HepG2 (cell line): ENCODE measurements at regions not wholly inside any gene's neighbourhood (a gene's known extent, or its start where the extent isn't known, plus 50 kb on each side); places are given as distances from the start of the nearest gene placed in this dataset.

ENCODE experiments used
- ATAC-seq: fragments of 200-7000 bp; cut with Tn5 transposase; 3 replicates; pipeline ENCODE4 v1.9.1; 2020; ENCODE audit warnings: mild to moderate bottlenecking, moderate library complexity
- BruUV-seq: library from RNA; stranded (reverse); fragments of 400-500 nt; replicated peaks from 2 replicates; lab custom pipeline; 2021; lab: Mats Ljungman, UMichigan
- CTCF ChIA-PET: fragments of 300-600 bp; formaldehyde crosslinking; extraction: SDS; loops from one replicate; lab custom pipeline; 2021; ENCODE audit warnings: low total read pairs, inconsistent platforms, low intra/inter-chr PET ratio; lab: Yijun Ruan, JAX
- POLR2A ChIA-PET: fragments of 350-600 bp; sonication (Branson Sonifier 250); formaldehyde crosslinking; loops from one replicate; lab custom pipeline; 2020; ENCODE audit warnings: antibody characterized with exemption, inconsistent platforms; lab: Yijun Ruan, JAX
- DNase-seq: peaks from one replicate; pipeline ENCODE4 v3.0.0-alpha.2; 2015; ENCODE audit warnings: low spot score
- FAIRE-seq: peaks from 3 replicates; lab custom pipeline; 2011; peaks lifted over from hg19 to GRCh38; lab: Jason Lieb, UNC
- H2AFZ ChIP-seq: one replicate; pipeline ENCODE4 v1.6.1; 2011; ENCODE audit warnings: low read length, inconsistent platforms
- H3K27ac ChIP-seq: fragments of 300-600 bp; 3 replicates; pipeline ENCODE4 v1.8.0; 2011; ENCODE audit warnings: mixed run types, mild to moderate bottlenecking, mixed read lengths, low read length, inconsistent platforms; ENCODE audit not compliant: insufficient read depth; ENCODE audit errors: extremely low read length
- H3K27me3 ChIP-seq, 2 experiments: fragments of 200-600 bp in 1 of 2; 2 replicates in 1 of 2; 3 replicates in 1 of 2; pipeline versions ENCODE4 v1.6.0 to v1.8.0; 2011; ENCODE audit warnings: low read length in 2 of 2, mild to moderate bottlenecking in 2 of 2, moderate library complexity in 2 of 2, inconsistent platforms in 1 of 2; ENCODE audit not compliant: insufficient read depth in 2 of 2, control insufficient read depth in 1 of 2
- H3K36me3 ChIP-seq, 2 experiments: fragments of 200-600 bp in 1 of 2; replicated peaks in 1 of 2; 2 replicates in 1 of 2; 3 replicates in 1 of 2; pipeline versions ENCODE4 v1.5.1 to v1.8.0; 2011; ENCODE audit warnings: low read length in 2 of 2, inconsistent platforms in 1 of 2; ENCODE audit not compliant: insufficient read depth in 2 of 2, control insufficient read depth in 1 of 2
- H3K4me1 ChIP-seq: 2 replicates; pipeline ENCODE4 v1.5.1; 2012; ENCODE audit warnings: low read length, inconsistent platforms; ENCODE audit not compliant: insufficient read depth
- H3K4me2 ChIP-seq: 2 replicates; pipeline ENCODE4 v1.6.0; 2011; ENCODE audit warnings: low read depth, low read length, inconsistent platforms
- H3K4me3 ChIP-seq, 3 experiments: fragments of 200-600 bp in 1 of 3; sonication (generic), shearing (Covaris generic) in 1 of 3; replicated peaks in 1 of 3; 2 replicates each; pipeline ENCODE4 v1.5.1; 2011 to 2016; ENCODE audit warnings: low read length in 3 of 3, inconsistent platforms in 2 of 3, low read depth in 2 of 3, mild to moderate bottlenecking in 2 of 3, control low read depth in 1 of 3, mixed read lengths in 1 of 3; ENCODE audit not compliant: insufficient read depth in 1 of 3
- H3K79me2 ChIP-seq: one replicate; pipeline ENCODE4 v1.6.1; 2011; ENCODE audit warnings: low read length, inconsistent platforms; ENCODE audit not compliant: insufficient read depth
- H3K9ac ChIP-seq: 2 replicates; pipeline ENCODE4 v1.6.0; 2011; ENCODE audit warnings: mild to moderate bottlenecking, low read depth, low read length, inconsistent platforms; ENCODE audit not compliant: insufficient read depth
- H3K9me3 ChIP-seq: 2 replicates; pipeline ENCODE4 v1.5.1; 2012; ENCODE audit warnings: mild to moderate bottlenecking, low read length
- H4K20me1 ChIP-seq: 2 replicates; pipeline ENCODE4 v1.6.0; 2011; ENCODE audit warnings: inconsistent platforms, mild to moderate bottlenecking, low read length, moderate library complexity; ENCODE audit not compliant: insufficient read depth
- FOSL2 ChIP-seq: sonication (generic); formaldehyde crosslinking; IDR thresholded peaks from 2 replicates; pipeline ENCODE4 v1.4.0; 2020; ENCODE audit warnings: missing genetic modification reagents
- IKZF4 ChIP-seq: sonication (generic); formaldehyde crosslinking; IDR thresholded peaks from 2 replicates; pipeline ENCODE4 v1.5.1; 2020; ENCODE audit warnings: borderline replicate concordance, mild to moderate bottlenecking, low read depth, missing genetic modification reagents; ENCODE audit errors: not compliant biosample characterization
- KLF11 ChIP-seq: IDR thresholded peaks from 2 replicates; pipeline ENCODE4 v1.6.1; 2016; ENCODE audit warnings: missing compliant biosample characterization
- NCOA5 ChIP-seq: sonication (generic); formaldehyde crosslinking; IDR thresholded peaks from 2 replicates; pipeline ENCODE4 v1.4.0; 2020; ENCODE audit warnings: missing genetic modification reagents
- PAX8 ChIP-seq: sonication (generic); formaldehyde crosslinking; IDR thresholded peaks from 2 replicates; pipeline ENCODE4 v1.8.0; 2022; ENCODE audit warnings: mild to moderate bottlenecking, missing genetic modification reagents, borderline replicate concordance
- SAP130 ChIP-seq: IDR thresholded peaks from 2 replicates; pipeline ENCODE4 v1.6.1; 2016; ENCODE audit warnings: low read depth
- THAP7 ChIP-seq: sonication (generic); formaldehyde crosslinking; IDR thresholded peaks from 2 replicates; pipeline ENCODE4 v1.8.1; 2023; ENCODE audit warnings: mild to moderate bottlenecking, missing genetic modification reagents
- TRAFD1 ChIP-seq: sonication (generic); formaldehyde crosslinking; IDR thresholded peaks from 2 replicates; pipeline ENCODE4 v1.5.1; 2020; ENCODE audit warnings: missing genetic modification reagents, mild to moderate bottlenecking, borderline replicate concordance
- ZGPAT ChIP-seq: IDR thresholded peaks from 2 replicates; pipeline ENCODE4 v1.6.1; 2016; ENCODE audit warnings: mild to moderate bottlenecking
- ZMYM4 ChIP-seq: sonication (generic); formaldehyde crosslinking; IDR thresholded peaks from 2 replicates; pipeline ENCODE4 v1.8.1; 2023; ENCODE audit warnings: mild to moderate bottlenecking, missing genetic modification reagents
- ZNF274 ChIP-seq: sonication (generic); formaldehyde crosslinking; IDR thresholded peaks from 2 replicates; pipeline ENCODE4 v1.5.1; 2020; ENCODE audit warnings: mild to moderate bottlenecking, missing genetic modification reagents
- ZNF431 ChIP-seq: sonication (generic); formaldehyde crosslinking; IDR thresholded peaks from 2 replicates; pipeline ENCODE4 v1.9.0; 2022; ENCODE audit warnings: missing genetic modification reagents, low read depth, mild to moderate bottlenecking, borderline replicate concordance
- ZNF557 ChIP-seq: sonication (generic); formaldehyde crosslinking; IDR thresholded peaks from 2 replicates; pipeline ENCODE4 v1.4.0; 2020; ENCODE audit warnings: missing genetic modification reagents
- ZNF782 ChIP-seq: sonication (generic); formaldehyde crosslinking; IDR thresholded peaks from 2 replicates; pipeline ENCODE4 v1.4.0; 2020; ENCODE audit warnings: missing genetic modification reagents, mild to moderate bottlenecking, borderline replicate concordance
- ZNF841 ChIP-seq: sonication (generic); formaldehyde crosslinking; IDR thresholded peaks from 2 replicates; pipeline ENCODE4 v1.8.1; 2023; ENCODE audit warnings: missing genetic modification reagents, borderline replicate concordance
- WGBS: methylation state at CpG from one replicate; pipeline ENCODE4 v1.1.6; 2017; ENCODE audit warnings: low lambda C conversion rate; 5-methylcytosine and 5-hydroxymethylcytosine counted together
- in situ Hi-C: cut with HindIII; loops from 2 replicates; pipeline ENCODE4 v1.10.0; 2017; ENCODE audit warnings: low pct_unique_long_range_greater_than_20kb; ENCODE audit not compliant: extremely low pct_ligation_motif_present
- intact Hi-C: fragments of 100-400 bp; cut with micrococcal nuclease; formaldehyde crosslinking; loops from one replicate; pipeline ENCODE4 v1.10.0; 2022; ENCODE audit not compliant: unreplicated experiment
- TF ChIP-seq, protein P1 (sequence below): sonication (generic); formaldehyde crosslinking; IDR thresholded peaks from 2 replicates; pipeline ENCODE4 v1.8.0; 2022; ENCODE audit warnings: missing genetic modification reagents, mild to moderate bottlenecking, inconsistent platforms, borderline replicate concordance
- TF ChIP-seq, protein P2 (sequence below): sonication (generic); formaldehyde crosslinking; IDR thresholded peaks from 2 replicates; pipeline ENCODE4 v1.4.0; 2020; ENCODE audit warnings: missing genetic modification reagents
- TF ChIP-seq, protein P3 (sequence below): sonication (generic); formaldehyde crosslinking; conservative IDR thresholded peaks from 2 replicates; pipeline ENCODE4 v1.8.1; 2023; ENCODE audit warnings: missing genetic modification reagents

- TF ChIP-seq TRAFD1 (CRISPR knock-in tag): no peak
- TF ChIP-seq ZNF841: no peak
- TF ChIP-seq PAX8 (CRISPR knock-in tag): no peak
- TF ChIP-seq IKZF4 (CRISPR knock-in tag): no peak
Observed at GRCh38 chr15:60081976-60082375, 77.9 kb downstream of the FOXB1 start (continued).

GRCh38 chr15:60083318-60083717, 79.2 kb downstream of the FOXB1 start:
- Histone ChIP-seq H3K4me3 (no peak overlapping the region), H3K9me3 (no peaks in the 10 kb centered on the region), H3K27me3 (no peaks in the 10 kb centered on the region), H3K27ac (no peak overlapping the region), H3K4me1 (no peaks in the 10 kb centered on the region), H3K36me3 (no peaks in the 10 kb centered on the region), H4K20me1 (no peaks in the 10 kb centered on the region), H3K9ac (no peak overlapping the region), H2AFZ (no peak overlapping the region), H3K4me2 (no peak overlapping the region), H3K79me2 (no peaks in the 10 kb centered on the region)
- WGBS: 5% methylated on average over 3 of the region's 3 CpGs
- FAIRE-seq (no peak), DNase-seq (no peak), ATAC-seq (no peak)
- CTCF ChIA-PET: no interaction called here
- TF ChIP-seq ZNF431 (CRISPR knock-in tag) (no peak), ZNF557 (CRISPR knock-in tag) (no peak), FOSL2 (no peak), ZNF782 (CRISPR knock-in tag) (no peak), ZGPAT (CRISPR knock-in tag) (no peak), NCOA5 (CRISPR knock-in tag) (no peak), THAP7 (CRISPR knock-in tag) (no peak), KLF11 (no peak), ZMYM4 (CRISPR knock-in tag) (no peak), ZNF274 (CRISPR knock-in tag) (no peak), SAP130 (CRISPR knock-in tag) (no peak)
- TF ChIP-seq, protein P1, sequence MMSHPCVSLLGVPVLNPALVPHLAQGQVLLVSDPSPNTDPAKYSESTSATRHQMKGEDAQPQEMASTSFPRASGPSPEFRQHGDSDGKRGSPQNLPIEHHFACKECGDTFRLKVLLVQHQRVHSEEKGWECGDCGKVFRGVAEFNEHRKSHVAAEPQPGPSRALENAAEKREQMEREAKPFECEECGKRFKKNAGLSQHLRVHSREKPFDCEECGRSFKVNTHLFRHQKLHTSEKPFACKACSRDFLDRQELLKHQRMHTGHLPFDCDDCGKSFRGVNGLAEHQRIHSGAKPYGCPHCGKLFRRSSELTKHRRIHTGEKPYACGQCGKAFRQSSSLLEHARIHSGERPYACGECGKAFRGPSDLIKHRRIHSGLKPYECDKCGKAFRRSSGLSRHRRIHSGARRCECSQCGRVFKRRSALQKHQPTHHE: no peak
- TF ChIP-seq, protein P2, sequence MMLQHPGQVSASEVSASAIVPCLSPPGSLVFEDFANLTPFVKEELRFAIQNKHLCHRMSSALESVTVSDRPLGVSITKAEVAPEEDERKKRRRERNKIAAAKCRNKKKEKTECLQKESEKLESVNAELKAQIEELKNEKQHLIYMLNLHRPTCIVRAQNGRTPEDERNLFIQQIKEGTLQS (CRISPR knock-in tag): no peak
- TF ChIP-seq, protein P3, sequence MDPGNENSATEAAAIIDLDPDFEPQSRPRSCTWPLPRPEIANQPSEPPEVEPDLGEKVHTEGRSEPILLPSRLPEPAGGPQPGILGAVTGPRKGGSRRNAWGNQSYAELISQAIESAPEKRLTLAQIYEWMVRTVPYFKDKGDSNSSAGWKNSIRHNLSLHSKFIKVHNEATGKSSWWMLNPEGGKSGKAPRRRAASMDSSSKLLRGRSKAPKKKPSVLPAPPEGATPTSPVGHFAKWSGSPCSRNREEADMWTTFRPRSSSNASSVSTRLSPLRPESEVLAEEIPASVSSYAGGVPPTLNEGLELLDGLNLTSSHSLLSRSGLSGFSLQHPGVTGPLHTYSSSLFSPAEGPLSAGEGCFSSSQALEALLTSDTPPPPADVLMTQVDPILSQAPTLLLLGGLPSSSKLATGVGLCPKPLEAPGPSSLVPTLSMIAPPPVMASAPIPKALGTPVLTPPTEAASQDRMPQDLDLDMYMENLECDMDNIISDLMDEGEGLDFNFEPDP (CRISPR knock-in tag): no peak
- BruUV-seq: no TSS peak
- POLR2A ChIA-PET: no interaction called here
- intact Hi-C loops (no loop called here), in situ Hi-C loops (no loop called here)
